MCF 10A (cell line): ENCODE measurements at regions not wholly inside any gene's neighbourhood (a gene's known extent, or its start where the extent isn't known, plus 50 kb on each side); places are given as distances from the start of the nearest gene placed in this dataset.
A peak's percentile ranks its signal among the peaks of the same experiment; 100 is the strongest.
"Not testable (repeated sequence)": the region's sequence is repeated elsewhere in the genome, so short reads cannot be mapped to it uniquely, and the experiment has no call there.

Experiments used
- BruUV-seq: library from RNA; stranded (reverse); fragments of 400-500 nt; replicated peaks from 2 replicates; lab custom pipeline; 2021; lab: Mats Ljungman, UMichigan
- CTCF ChIA-PET: fragments of 300-600 bp; sonication (Branson Sonifier 250); formaldehyde crosslinking; extraction: SDS; loops from one replicate; lab custom pipeline; 2021; ENCODE audit warnings: antibody characterized with exemption, inconsistent platforms; lab: Yijun Ruan, JAX
- POLR2A ChIA-PET: fragments of 300-600, 350-650 bp; sonication (Branson Sonifier 250); formaldehyde crosslinking; extraction: SDS; loops from one replicate; lab custom pipeline; 2020; ENCODE audit warnings: antibody characterized with exemption, inconsistent platforms; lab: Yijun Ruan, JAX
- DNase-seq: peaks from one replicate; pipeline ENCODE4 v3.0.0-alpha.2; 2018; ENCODE audit not compliant: unreplicated experiment
- H3K27ac Mint-ChIP-seq: one replicate; pipeline ENCODE4 v1.8.0; 2022; ENCODE audit warnings: mild to moderate bottlenecking, low read depth, mixed read lengths; ENCODE audit not compliant: unreplicated experiment
- H3K27me3 Mint-ChIP-seq: one replicate; pipeline ENCODE4 v1.8.0; 2022; ENCODE audit warnings: mixed read lengths; ENCODE audit not compliant: insufficient read depth, unreplicated experiment
- H3K36me3 Mint-ChIP-seq: one replicate; pipeline ENCODE4 v1.8.0; 2022; ENCODE audit warnings: mild to moderate bottlenecking, moderate library complexity, mixed read lengths; ENCODE audit not compliant: insufficient read depth, unreplicated experiment
- H3K4me1 Mint-ChIP-seq: one replicate; pipeline ENCODE4 v1.8.0; 2022; ENCODE audit warnings: mixed read lengths; ENCODE audit not compliant: insufficient read depth, unreplicated experiment
- H3K4me3 Mint-ChIP-seq: one replicate; pipeline ENCODE4 v1.8.0; 2022; ENCODE audit warnings: mild to moderate bottlenecking, moderate library complexity, mixed read lengths; ENCODE audit not compliant: unreplicated experiment
- H3K9me3 Mint-ChIP-seq: one replicate; pipeline ENCODE4 v1.8.0; 2022; ENCODE audit warnings: mixed read lengths; ENCODE audit not compliant: unreplicated experiment
- intact Hi-C: fragments of 100-400 bp; cut with micrococcal nuclease; formaldehyde crosslinking; loops from 2 replicates; pipeline ENCODE4 v1.14.1; 2022
- TF ChIP-seq, protein P1 (sequence below): fragments of 200-600 bp; IDR thresholded peaks from one replicate; pipeline ENCODE4 v1.8.0; 2022; ENCODE audit warnings: antibody characterized with exemption, mild to moderate bottlenecking; ENCODE audit not compliant: unreplicated experiment

DNA sequence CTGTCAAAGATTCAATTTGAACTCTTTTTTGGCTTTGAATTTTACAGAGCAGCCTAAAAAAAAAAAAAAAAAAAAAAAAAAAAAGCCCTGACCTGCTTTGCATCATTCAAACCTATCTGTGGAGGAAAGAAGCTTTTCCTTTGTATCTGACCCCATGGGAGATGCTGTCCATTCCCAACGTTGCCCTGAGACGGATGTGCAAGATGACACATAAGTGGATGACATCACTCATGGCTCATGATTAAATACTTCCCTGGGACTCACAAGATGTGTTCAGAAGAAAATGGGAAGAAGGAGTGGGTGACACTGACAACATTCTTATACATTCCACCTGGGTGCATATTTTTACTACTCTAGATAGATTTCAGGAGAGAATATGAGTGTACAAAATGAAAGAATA, 245.7 kb upstream of the ELAVL2 start:
- Mint-ChIP-seq H3K27ac (no peak overlapping the region), H3K36me3 (no peaks in the 10 kb centered on the region), H3K9me3 (no peaks in the 10 kb centered on the region), H3K4me3 (no peak overlapping the region), H3K4me1 (no peaks in the 10 kb centered on the region), H3K27me3 (no peaks in the 10 kb centered on the region)
- intact Hi-C loops, result no loop called here
- CTCF ChIA-PET, result interaction anchor here (0.6 kb wide), 1 partner anchor 183 kb away, joined by 3 read pairs; no protein-coding TSS in a partner anchor
- POLR2A ChIA-PET, result no interaction called here
- TF ChIP-seq, protein P1, sequence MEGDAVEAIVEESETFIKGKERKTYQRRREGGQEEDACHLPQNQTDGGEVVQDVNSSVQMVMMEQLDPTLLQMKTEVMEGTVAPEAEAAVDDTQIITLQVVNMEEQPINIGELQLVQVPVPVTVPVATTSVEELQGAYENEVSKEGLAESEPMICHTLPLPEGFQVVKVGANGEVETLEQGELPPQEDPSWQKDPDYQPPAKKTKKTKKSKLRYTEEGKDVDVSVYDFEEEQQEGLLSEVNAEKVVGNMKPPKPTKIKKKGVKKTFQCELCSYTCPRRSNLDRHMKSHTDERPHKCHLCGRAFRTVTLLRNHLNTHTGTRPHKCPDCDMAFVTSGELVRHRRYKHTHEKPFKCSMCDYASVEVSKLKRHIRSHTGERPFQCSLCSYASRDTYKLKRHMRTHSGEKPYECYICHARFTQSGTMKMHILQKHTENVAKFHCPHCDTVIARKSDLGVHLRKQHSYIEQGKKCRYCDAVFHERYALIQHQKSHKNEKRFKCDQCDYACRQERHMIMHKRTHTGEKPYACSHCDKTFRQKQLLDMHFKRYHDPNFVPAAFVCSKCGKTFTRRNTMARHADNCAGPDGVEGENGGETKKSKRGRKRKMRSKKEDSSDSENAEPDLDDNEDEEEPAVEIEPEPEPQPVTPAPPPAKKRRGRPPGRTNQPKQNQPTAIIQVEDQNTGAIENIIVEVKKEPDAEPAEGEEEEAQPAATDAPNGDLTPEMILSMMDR, result no peak
- BruUV-seq, result no TSS peak
- peak; percentile 0 for DNase-seq

DNA sequence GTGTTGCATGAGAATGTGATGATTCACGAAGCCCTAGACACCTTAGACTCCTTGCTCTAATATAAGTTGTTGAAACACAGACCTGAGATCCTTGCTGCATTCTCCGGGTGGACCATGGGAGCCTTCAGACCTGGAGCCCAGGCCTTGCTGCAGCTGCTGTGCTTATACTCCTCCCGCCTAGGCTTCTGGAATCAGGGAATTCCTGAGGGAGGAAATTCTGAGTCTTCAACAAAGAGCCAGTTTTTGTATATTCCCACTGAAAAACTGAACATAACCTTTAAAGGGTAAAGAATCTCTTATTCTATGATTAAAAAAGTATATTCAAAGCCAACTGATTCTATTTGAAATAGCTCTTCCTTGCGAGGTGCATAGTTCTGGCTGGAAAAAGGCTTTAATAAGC, 245.1 kb upstream of the ELAVL2 start:
- Mint-ChIP-seq H3K27me3 (no peaks in the 10 kb centered on the region), H3K36me3 (no peaks in the 10 kb centered on the region), H3K27ac (no peak overlapping the region), H3K4me3 (no peak overlapping the region), H3K9me3 (no peaks in the 10 kb centered on the region), H3K4me1 (no peaks in the 10 kb centered on the region)
- DNase-seq, result no peak
- intact Hi-C loops, result no loop called here
- no TSS peak for BruUV-seq
- POLR2A ChIA-PET, result no interaction called here
- CTCF ChIA-PET, result interaction anchor here (0.6 kb wide), 1 partner anchor 183 kb away, joined by 3 read pairs; no protein-coding TSS in a partner anchor
- TF ChIP-seq, protein P1, result no peak

DNA sequence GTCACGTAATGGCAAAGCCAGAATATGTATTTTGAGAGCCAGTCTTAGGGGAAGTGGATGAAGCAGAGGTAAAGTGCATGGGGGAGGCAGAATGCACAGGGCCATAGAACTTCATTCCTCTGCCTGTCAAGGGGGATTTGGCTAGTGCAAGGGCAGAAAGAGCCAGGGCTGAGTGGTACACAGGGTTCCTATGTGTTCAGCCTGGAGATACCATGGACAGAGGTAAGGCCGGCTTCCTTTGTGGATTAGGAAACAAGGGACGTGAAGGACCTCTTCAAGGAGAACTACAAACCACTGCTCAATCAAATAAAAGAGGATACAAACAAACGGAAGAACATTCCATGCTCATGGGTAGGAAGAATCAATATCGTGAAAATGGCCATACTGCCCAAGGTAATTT, 241.1 kb upstream of the ELAVL2 start:
- H3K4me1 Mint-ChIP-seq, POLR2A ChIA-PET, H3K36me3 Mint-ChIP-seq, H3K4me3 Mint-ChIP-seq, DNase-seq, intact Hi-C loops, BruUV-seq, H3K9me3 Mint-ChIP-seq, H3K27ac Mint-ChIP-seq, CTCF ChIA-PET, H3K27me3 Mint-ChIP-seq: not testable (repeated sequence)

DNA sequence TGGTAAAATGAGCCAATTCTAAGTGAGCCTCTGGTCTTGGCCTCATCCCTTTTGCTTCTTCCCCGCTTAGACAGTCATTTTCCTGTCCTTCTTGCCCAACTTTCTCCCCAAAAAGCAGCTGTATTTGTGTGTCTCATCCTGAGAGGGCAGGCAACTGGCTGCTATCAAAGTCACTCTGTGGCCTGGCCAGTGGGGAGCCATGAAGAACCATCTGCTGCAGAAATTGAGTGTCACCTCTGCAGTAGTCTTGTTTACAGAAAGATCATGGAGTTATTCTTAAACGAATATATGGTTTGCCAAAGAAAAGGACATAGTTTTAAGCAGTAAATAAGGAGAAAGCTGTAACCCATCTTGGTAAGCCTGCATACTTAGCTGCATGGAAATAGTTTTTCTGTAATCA, 233.6 kb upstream of the ELAVL2 start:
- ChIA-PET CTCF (no interaction called here), POLR2A (no interaction called here)
- Mint-ChIP-seq H3K4me1 (no peaks in the 10 kb centered on the region), H3K27me3 (no peaks in the 10 kb centered on the region), H3K9me3 (no peaks in the 10 kb centered on the region), H3K27ac (no peak overlapping the region), H3K36me3 (no peaks in the 10 kb centered on the region), H3K4me3 (no peak overlapping the region)
- BruUV-seq, result no TSS peak
- TF ChIP-seq, protein P1, result no peak
- no peak for DNase-seq
- intact Hi-C loops, result no loop called here

DNA sequence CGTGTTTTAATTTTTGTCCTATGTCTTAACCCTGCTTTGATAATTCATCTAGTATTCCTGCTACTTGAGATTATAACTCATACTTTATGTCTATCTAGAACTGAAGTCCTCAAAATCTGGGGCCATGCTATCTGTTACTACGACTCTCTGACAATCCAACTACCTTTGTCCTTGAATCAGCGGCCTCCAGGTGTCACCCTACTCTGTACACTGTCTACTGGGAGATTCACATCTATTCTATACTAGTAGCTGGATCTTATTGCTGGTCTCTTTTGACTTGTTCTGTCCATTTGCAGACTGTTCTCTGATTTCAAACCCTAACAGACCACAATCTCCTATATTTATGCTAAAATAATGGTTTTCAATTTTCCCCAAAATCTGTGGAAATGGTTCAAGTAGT, 225.5 kb upstream of the ELAVL2 start:
- POLR2A ChIA-PET, result no interaction called here
- Mint-ChIP-seq H3K27ac (no peak overlapping the region), H3K4me3 (no peak overlapping the region), H3K9me3 (no peaks in the 10 kb centered on the region), H3K27me3 (no peaks in the 10 kb centered on the region), H3K4me1 (no peaks in the 10 kb centered on the region), H3K36me3 (no peaks in the 10 kb centered on the region)
- intact Hi-C loops, result no loop called here
- BruUV-seq, result no TSS peak
- CTCF ChIA-PET, result no interaction called here
- TF ChIP-seq, protein P1, result no peak
- no peak for DNase-seq

DNA sequence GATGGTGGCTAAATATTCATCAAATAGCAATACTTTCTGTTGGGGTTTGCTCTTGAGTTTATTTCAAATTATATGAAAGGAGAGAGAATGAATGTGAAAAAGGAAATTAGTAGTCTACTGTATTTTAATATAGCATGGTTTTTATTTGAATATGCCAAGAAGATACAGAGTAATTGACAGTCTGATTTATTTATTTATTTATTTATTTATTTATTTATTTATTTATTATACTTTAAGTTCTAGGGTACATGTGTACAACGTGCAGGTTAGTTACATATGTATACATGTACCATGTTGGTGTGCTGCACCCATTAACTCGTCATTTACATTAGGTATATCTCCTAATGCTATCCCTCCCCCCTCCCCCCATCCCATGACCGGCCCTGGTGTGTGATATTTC, 224.2 kb upstream of the ELAVL2 start:
- H3K4me1 Mint-ChIP-seq, H3K27ac Mint-ChIP-seq, H3K4me3 Mint-ChIP-seq, H3K36me3 Mint-ChIP-seq, POLR2A ChIA-PET, H3K9me3 Mint-ChIP-seq, CTCF ChIA-PET, DNase-seq, intact Hi-C loops, BruUV-seq, H3K27me3 Mint-ChIP-seq: not testable (repeated sequence)
